Upper lobe of left lung (tissue), 6 donors: ENCODE measurements at regions not wholly inside any gene's neighbourhood (a gene's known extent, or its start where the extent isn't known, plus 50 kb on each side); places are given as distances from the start of the nearest gene placed in this dataset.

ENCODE experiments used
- ATAC-seq, 2 donors: fragments of 200-7000 bp; cut with Tn5 transposase; one replicate each; pipeline ENCODE4 v1.9.1; 2022; ENCODE audit warnings: mild to moderate bottlenecking in 2 of 2, moderate library complexity in 2 of 2; ENCODE audit not compliant: low FRiP score in 2 of 2
- DNase-seq, 2 donors: peaks; one replicate each; pipeline ENCODE4 v3.0.0-alpha.2; 2019 to 2020
- H3K27ac ChIP-seq, 4 donors: fragments of 200-600 bp; sonication (generic); one replicate each; pipeline ENCODE4 v1.5.1; 2016 to 2019
- H3K27me3 ChIP-seq, 4 donors: fragments of 200-600 bp; sonication (generic); one replicate each; pipeline ENCODE4 v1.5.1; 2017 to 2019
- H3K36me3 ChIP-seq, 4 donors: fragments of 200-600 bp; sonication (generic); one replicate each; pipeline ENCODE4 v1.5.1; 2016 to 2019
- H3K4me1 ChIP-seq, 4 donors: fragments of 200-600 bp; sonication (generic); one replicate each; pipeline ENCODE4 v1.5.1; 2018 to 2019
- H3K4me3 ChIP-seq, 4 donors: fragments of 200-600 bp; sonication (generic); one replicate each; pipeline ENCODE4 v1.5.1; 2017 to 2019; ENCODE audit warnings: mild to moderate bottlenecking in 2 of 4, moderate library complexity in 1 of 4
- H3K9me3 ChIP-seq, 4 donors: fragments of 200-600 bp; sonication (generic); one replicate each; pipeline ENCODE4 v1.5.1; 2018 to 2019
- CTCF ChIP-seq, 6 experiments: fragments of 450-650 bp in 4 of 6; fragments of 200-600 bp in 2 of 6; sonication (generic) in 2 of 6; IDR thresholded peaks; one replicate each; pipeline ENCODE4 v1.5.1; 2016 to 2019; ENCODE audit warnings: antibody characterized with exemption in 6 of 6
- EP300 ChIP-seq, 4 donors: sonication (generic); formaldehyde crosslinking; IDR thresholded peaks; one replicate each; pipeline ENCODE4 v1.5.1; 2017; ENCODE audit warnings: antibody characterized with exemption in 4 of 4, control low read depth in 2 of 4
- POLR2A ChIP-seq, 4 donors: fragments of 450-650 bp; IDR thresholded peaks; one replicate each; pipeline ENCODE4 v1.5.1; 2016 to 2017; ENCODE audit warnings: antibody characterized with exemption in 4 of 4, mild to moderate bottlenecking in 2 of 4
- POLR2AphosphoS5 ChIP-seq, 2 donors: sonication (generic); formaldehyde crosslinking; IDR thresholded peaks; one replicate each; pipeline ENCODE4 v1.5.1; 2017; ENCODE audit warnings: antibody characterized with exemption in 2 of 2
- WGBS, 2 donors: methylation state at CpG; one replicate each; pipeline ENCODE4 v1.1.5; 2017 to 2018; 5-methylcytosine and 5-hydroxymethylcytosine counted together
- donor health status: DM: no; HTN: no; CAD: no; lungs with moderate emphysema.
- donor health status: DM: no; HTN: yes; CAD: no; lungs with severe emphysema.

GRCh38 chr14:89648510-89648909 lies 231.5 kb upstream of the FOXN3 start:
- WGBS, 2 donors, result 62 to 78% methylated on average over 3 of the region's 3 CpGs
- H3K36me3 ChIP-seq, result no peaks in the 10 kb centered on the region
- no peaks in the 10 kb centered on the region for H3K4me1 ChIP-seq
- TF ChIP-seq POLR2AphosphoS5 (IDR thresholded peaks at IDR 0.05), result no peak
- no peak for TF ChIP-seq POLR2A (IDR thresholded peaks at IDR 0.05)
- no peaks in the 10 kb centered on the region for H3K9me3 ChIP-seq
- no peak for ATAC-seq
- H3K27me3 ChIP-seq, result no peaks in the 10 kb centered on the region
- no peak overlapping the region for H3K27ac ChIP-seq
- DNase-seq, result no peak
- no peak overlapping the region for H3K4me3 ChIP-seq

- no peak for ATAC-seq
- DNase-seq, result no peak
- no peaks in the 10 kb centered on the region for H3K27me3 ChIP-seq
- no peak overlapping the region for H3K27ac ChIP-seq
- no peak overlapping the region for H3K4me3 ChIP-seq
- TF ChIP-seq CTCF (IDR thresholded peaks at IDR 0.05), result no peak
- no peak for TF ChIP-seq POLR2A (IDR thresholded peaks at IDR 0.05)
- no peak for TF ChIP-seq EP300 (IDR thresholded peaks at IDR 0.05)
- TF ChIP-seq POLR2AphosphoS5 (IDR thresholded peaks at IDR 0.05), result no peak
- no peaks in the 10 kb centered on the region for H3K9me3 ChIP-seq
- H3K36me3 ChIP-seq, result no peaks in the 10 kb centered on the region
- no peaks in the 10 kb centered on the region for H3K4me1 ChIP-seq
- WGBS, 2 donors, result 92 to 100% methylated on average over 1 of the region's 1 CpG
These were observed 229.9 kb upstream of the FOXN3 start for GRCh38 chr14:89646971-89647370.

- Histone ChIP-seq H3K36me3 (no peaks in the 10 kb centered on the region), H3K4me1 (no peaks in the 10 kb centered on the region), H3K27ac (no peak overlapping the region), H3K9me3 (no peaks in the 10 kb centered on the region), H3K27me3 (no peaks in the 10 kb centered on the region), H3K4me3 (no peak overlapping the region)
- ATAC-seq, result no peak
- TF ChIP-seq EP300 (IDR thresholded peaks at IDR 0.05) (no peak), POLR2AphosphoS5 (IDR thresholded peaks at IDR 0.05) (no peak), CTCF (IDR thresholded peaks at IDR 0.05) (no peak), POLR2A (IDR thresholded peaks at IDR 0.05) (no peak)
- DNase-seq, result no peak
- 94% methylated on average over 4 of the region's 4 CpGs for WGBS, 2 donors
These were observed 227.6 kb upstream of the FOXN3 start for GRCh38 chr14:89644641-89645040.

GRCh38 chr14:89641495-89642175 lies 224.6 kb upstream of the FOXN3 start:
- no peak overlapping the region for H3K27ac ChIP-seq
- ATAC-seq, result no peak
- WGBS, 2 donors, result 69 to 75% methylated on average over 8 of the region's 8 CpGs
- H3K4me1 ChIP-seq, result no peaks in the 10 kb centered on the region
- no peaks in the 10 kb centered on the region for H3K27me3 ChIP-seq
- no peaks in the 10 kb centered on the region for H3K9me3 ChIP-seq
- no peaks in the 10 kb centered on the region for H3K36me3 ChIP-seq
- no peak for DNase-seq
- H3K4me3 ChIP-seq, result no peak overlapping the region
- TF ChIP-seq POLR2AphosphoS5 (IDR thresholded peaks at IDR 0.05), result no peak
- no peak for TF ChIP-seq CTCF (IDR thresholded peaks at IDR 0.05)
- TF ChIP-seq POLR2A (IDR thresholded peaks at IDR 0.05), result no peak
- TF ChIP-seq EP300 (IDR thresholded peaks at IDR 0.05), result no peak

GRCh38 chr14:89640141-89640540 lies 223.1 kb upstream of the FOXN3 start:
- TF ChIP-seq EP300 (IDR thresholded peaks at IDR 0.05) (no peak), CTCF (IDR thresholded peaks at IDR 0.05) (no peak), POLR2AphosphoS5 (IDR thresholded peaks at IDR 0.05) (no peak), POLR2A (IDR thresholded peaks at IDR 0.05) (no peak)
- Histone ChIP-seq H3K4me3 (no peak overlapping the region), H3K36me3 (no peaks in the 10 kb centered on the region), H3K27ac (no peak overlapping the region), H3K4me1 (no peaks in the 10 kb centered on the region), H3K9me3 (no peaks in the 10 kb centered on the region), H3K27me3 (no peaks in the 10 kb centered on the region)
- ATAC-seq, result no peak
- WGBS, 2 donors, result 77 to 83% methylated on average over 2 of the region's 2 CpGs
- no peak for DNase-seq
